ENCODE measurements at regions not wholly inside any gene's neighbourhood (a gene's known extent, or its start where the extent isn't known, plus 50 kb on each side); places are given as distances from the start of the nearest gene placed in this dataset.
A peak's percentile ranks its signal among the peaks of the same experiment; 100 is the strongest.

GRCh38 chr4:81664079-81664478 is 192.4 kb upstream of the RASGEF1B start:
- no peak for DNase-seq

- no peak for DNase-seq
These were observed 191.7 kb upstream of the RASGEF1B start for GRCh38 chr4:81663368-81663767.

- no peak for DNase-seq
These were observed 187.3 kb upstream of the RASGEF1B start for GRCh38 chr4:81659051-81659450.

GRCh38 chr4:81652069-81652478 is 180.4 kb upstream of the RASGEF1B start:
- DNase-seq, result peak in 2 of 4 experiments; percentile 16 to 27

- peak in 3 of 4 experiments; percentile 30 to 50 (median 33) for DNase-seq
These were observed 179.7 kb upstream of the RASGEF1B start for GRCh38 chr4:81651243-81651899.

- no peak for DNase-seq
These were observed 179.0 kb upstream of the RASGEF1B start for GRCh38 chr4:81650606-81651242.

GRCh38 chr4:81648576-81649275 is 177.0 kb upstream of the RASGEF1B start:
- DNase-seq, result no peak

- DNase-seq, result no peak
These were observed 175.7 kb upstream of the RASGEF1B start for GRCh38 chr4:81647388-81647787.

- no peak for DNase-seq
These were observed 170.8 kb upstream of the RASGEF1B start for GRCh38 chr4:81642543-81642942.

GRCh38 chr4:81639248-81639647 is 167.5 kb upstream of the RASGEF1B start:
- DNase-seq, result no peak

GRCh38 chr4:81638698-81639097 is 167.0 kb upstream of the RASGEF1B start:
- no peak for DNase-seq

- peak; percentile 74 to 93 (median 88) for DNase-seq
These were observed 164.0 kb upstream of the RASGEF1B start for GRCh38 chr4:81635739-81636138.

- DNase-seq, result peak in 3 of 4 experiments; percentile 10 to 50 (median 45)
These were observed 163.3 kb upstream of the RASGEF1B start for GRCh38 chr4:81634766-81635549.

GRCh38 chr4:81634165-81634564 is 162.5 kb upstream of the RASGEF1B start:
- peak; percentile 29 to 61 (median 47) for DNase-seq

GRCh38 chr4:81632581-81633299 is 161.0 kb upstream of the RASGEF1B start:
- peak in 2 of 4 experiments; percentile 38 to 52 for DNase-seq

- peak; percentile 28 to 70 (median 58) for DNase-seq
These were observed 160.3 kb upstream of the RASGEF1B start for GRCh38 chr4:81631958-81632441.

GRCh38 chr4:81629366-81629765 is 157.7 kb upstream of the RASGEF1B start:
- peak in 1 of 4 experiments; percentile 38 for DNase-seq

GRCh38 chr4:81628489-81628888 is 156.8 kb upstream of the RASGEF1B start:
- DNase-seq, result no peak

- DNase-seq, result no peak
These were observed 155.9 kb upstream of the RASGEF1B start for GRCh38 chr4:81627590-81627989.

GRCh38 chr4:81626851-81627250 is 155.1 kb upstream of the RASGEF1B start:
- DNase-seq, result no peak

GRCh38 chr4:81625422-81626417 is 154.0 kb upstream of the RASGEF1B start:
- no peak for DNase-seq

Data from suppressor macrophage (primary cell).